VCaP (cell line): ENCODE measurements at regions not wholly inside any gene's neighbourhood (a gene's known extent, or its start where the extent isn't known, plus 50 kb on each side); places are given as distances from the start of the nearest gene placed in this dataset.

Experiments
- H3K27ac ChIP-seq: fragments of 450-650 bp; 2 replicates; pipeline ENCODE4 v1.5.1; 2017
- CTCF ChIP-seq: fragments of 450-650 bp; conservative IDR thresholded peaks from 2 replicates; pipeline ENCODE4 v1.5.1; 2017; ENCODE audit warnings: mild to moderate bottlenecking, moderate library complexity

- no peak for TF ChIP-seq CTCF
- no peak overlapping the region for H3K27ac ChIP-seq
These were observed 148.8 kb upstream of the ANO5 start for GRCh38 chr11:22044126-22044525.

- no peak for TF ChIP-seq CTCF
- no peak overlapping the region for H3K27ac ChIP-seq
These were observed 143.6 kb upstream of the ANO5 start for GRCh38 chr11:22049276-22049675.

GRCh38 chr11:22065472-22065871 lies 127.4 kb upstream of the ANO5 start:
- no peak overlapping the region for H3K27ac ChIP-seq
- TF ChIP-seq CTCF: no peak

- TF ChIP-seq CTCF: no peak
- H3K27ac ChIP-seq: no peak overlapping the region
These were observed 123.0 kb upstream of the ANO5 start for GRCh38 chr11:22069844-22070243.

GRCh38 chr11:22076271-22076930 lies 116.5 kb upstream of the ANO5 start:
- H3K27ac ChIP-seq: no peak overlapping the region
- no peak for TF ChIP-seq CTCF

- TF ChIP-seq CTCF: no peak
- H3K27ac ChIP-seq: no peak overlapping the region
These were observed 114.8 kb upstream of the ANO5 start for GRCh38 chr11:22078063-22078462.

- TF ChIP-seq CTCF: no peak
- H3K27ac ChIP-seq: no peak overlapping the region
These were observed 113.6 kb upstream of the ANO5 start for GRCh38 chr11:22079133-22079872.
